Astrocyte of the cerebellum (primary cell): ENCODE measurements at regions not wholly inside any gene's neighbourhood (a gene's known extent, or its start where the extent isn't known, plus 50 kb on each side); places are given as distances from the start of the nearest gene placed in this dataset.

Experiments used
- DNase-seq: peaks from one replicate; pipeline ENCODE4 v3.0.0-alpha.2; 2011; ENCODE audit warnings: low read depth
- H3K4me3 ChIP-seq: 2 replicates; pipeline ENCODE4 v1.5.1; 2011; ENCODE audit warnings: mild to moderate bottlenecking, low read depth, low read length, moderate library complexity
- CTCF ChIP-seq: IDR thresholded peaks from 2 replicates; pipeline ENCODE4 v1.5.1; 2012; ENCODE audit warnings: low read length, low read depth, moderate library complexity, mild to moderate bottlenecking; ENCODE audit errors: missing control alignments
- in situ Hi-C: cut with HindIII; loops from 2 replicates; pipeline ENCODE4 v1.10.0; 2017; ENCODE audit warnings: low sequenced_read_pairs

DNA sequence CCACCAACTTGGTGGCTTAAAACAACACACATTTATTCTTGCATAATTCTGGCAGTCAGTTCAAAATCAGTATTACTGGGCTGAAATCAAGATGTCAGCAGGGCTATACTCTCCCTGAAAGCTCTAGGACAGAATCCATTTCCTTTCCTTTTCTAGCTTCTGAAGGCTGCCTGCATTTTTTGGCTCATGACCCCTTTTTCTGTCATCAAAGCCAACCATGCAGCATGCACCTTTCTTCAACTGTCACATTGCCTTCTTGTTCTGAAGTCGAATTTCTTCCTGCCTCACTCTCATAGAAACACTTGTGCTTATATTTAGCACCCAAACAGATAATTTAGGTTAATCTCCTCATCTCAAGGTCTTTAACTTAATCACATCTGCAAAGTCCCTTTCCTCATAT is 79.8 kb upstream of the PPP1R2C start:
- TF ChIP-seq CTCF: no peak
- H3K4me3 ChIP-seq: no peak overlapping the region
- in situ Hi-C loops: no loop called here
- DNase-seq: no peak

DNA sequence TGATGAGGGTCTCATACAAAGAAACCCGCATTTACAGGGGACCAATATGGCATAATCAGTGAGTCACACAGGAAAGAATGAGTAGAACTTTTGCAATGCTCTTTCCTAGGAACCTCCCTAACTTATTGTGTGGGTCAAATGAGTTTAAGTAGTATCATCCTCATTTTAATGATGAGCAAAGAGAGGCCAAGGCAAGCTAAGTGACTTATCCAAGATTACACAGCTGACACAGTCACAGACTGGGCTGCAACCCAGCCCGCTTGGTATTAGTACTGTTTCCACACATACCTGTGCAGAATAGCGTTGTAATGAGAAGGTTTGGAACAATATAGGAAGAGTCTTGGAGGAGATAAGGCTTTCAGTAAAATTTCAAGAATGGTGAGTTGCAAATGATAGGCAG is 91.0 kb upstream of the PPP1R2C start:
- no peak overlapping the region for H3K4me3 ChIP-seq
- no peak for DNase-seq
- in situ Hi-C loops: no loop called here
- no peak for TF ChIP-seq CTCF

- in situ Hi-C loops: no loop called here
- H3K4me3 ChIP-seq: no peak overlapping the region
- no peak for DNase-seq
- no peak for TF ChIP-seq CTCF
Measured at GRCh38 chrX:42869659-42870476, 91.9 kb upstream of the PPP1R2C start.

DNA sequence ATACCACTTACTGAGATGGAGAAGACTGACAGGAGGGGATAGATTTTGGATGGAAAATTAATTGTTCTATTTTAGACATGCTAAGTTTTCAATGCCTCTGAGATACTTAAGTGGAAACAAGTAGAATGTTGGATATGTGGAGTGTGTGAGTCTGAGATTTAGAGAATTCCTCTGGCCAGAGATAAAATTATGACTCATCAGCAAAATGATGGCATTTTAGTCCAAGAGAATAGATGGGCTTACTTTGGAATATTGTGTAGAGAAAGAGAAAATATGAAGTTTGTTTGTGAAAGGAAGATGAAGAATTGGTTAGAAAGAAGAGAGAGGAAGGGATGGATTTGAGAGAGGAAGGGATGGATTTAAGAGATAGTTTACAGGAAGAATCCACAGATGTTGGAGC is 108.6 kb upstream of the PPP1R2C start:
- H3K4me3 ChIP-seq: no peak overlapping the region
- no peak for TF ChIP-seq CTCF
- in situ Hi-C loops: no loop called here
- no peak for DNase-seq

DNA sequence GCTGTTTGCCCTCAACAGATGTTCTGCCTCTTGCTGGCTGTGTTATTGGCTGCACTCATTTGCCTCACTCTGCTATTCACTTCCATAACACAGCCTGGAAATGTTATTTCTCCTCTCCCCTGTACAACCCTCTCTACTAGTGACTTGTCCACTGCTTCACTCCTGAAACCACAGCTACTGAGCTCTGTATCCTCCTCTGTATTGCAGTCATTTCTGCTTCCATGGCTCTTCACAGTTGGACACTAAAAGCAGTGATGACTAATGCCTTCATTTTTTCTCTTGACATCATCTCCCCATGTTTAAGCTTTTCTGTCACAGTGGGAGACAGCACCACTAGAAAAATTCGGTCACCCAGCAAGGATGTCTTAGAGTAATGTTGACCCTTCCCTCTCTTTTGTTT is 123.0 kb upstream of the PPP1R2C start:
- DNase-seq: peak; percentile 1
- H3K4me3 ChIP-seq: no peak overlapping the region
- in situ Hi-C loops: no loop called here
- TF ChIP-seq CTCF: no peak

GRCh38 chrX:42902513-42902912 is 124.5 kb upstream of the PPP1R2C start:
- in situ Hi-C loops: no loop called here
- H3K4me3 ChIP-seq: no peak overlapping the region
- TF ChIP-seq CTCF: no peak
- DNase-seq: no peak
